Mucosa of descending colon (tissue), 3 donors: ENCODE measurements at regions not wholly inside any gene's neighbourhood (a gene's known extent, or its start where the extent isn't known, plus 50 kb on each side); places are given as distances from the start of the nearest gene placed in this dataset.
A peak's percentile ranks its signal among the peaks of the same experiment; 100 is the strongest.

Experiments
- ATAC-seq: fragments of 200-7000 bp; cut with Tn5 transposase; one replicate; pipeline ENCODE4 v1.9.1; 2020; ENCODE audit warnings: mild to moderate bottlenecking, moderate library complexity
- DNase-seq, 3 donors: peaks; one replicate each; pipeline ENCODE4 v3.0.0-alpha.2; 2020
- H3K36me3 ChIP-seq: fragments of 200-600 bp; one replicate; pipeline ENCODE4 v1.8.0; 2021; ENCODE audit warnings: low read depth, mild to moderate bottlenecking
- H3K4me1 ChIP-seq: fragments of 200-600 bp; one replicate; pipeline ENCODE4 v1.8.0; 2021; ENCODE audit warnings: low read depth, mild to moderate bottlenecking
- H3K4me3 ChIP-seq: fragments of 200-600 bp; one replicate; pipeline ENCODE4 v1.8.0; 2021; ENCODE audit warnings: mild to moderate bottlenecking
- H3K9me3 ChIP-seq: fragments of 200-600 bp; one replicate; pipeline ENCODE4 v1.8.0; 2021; ENCODE audit warnings: mild to moderate bottlenecking
- intact Hi-C, 2 donors: fragments of 100-400 bp; cut with DNase I in 1 of 2; cut with micrococcal nuclease in 1 of 2; formaldehyde crosslinking; loops; one replicate each; pipeline versions ENCODE4 v1.11.0 to v1.11.1; 2022; cut with DNase I, micrococcal nuclease
- TF ChIP-seq, protein P1 (sequence below): fragments of 200-600 bp; IDR thresholded peaks from one replicate; pipeline ENCODE4 v1.8.0; 2022; ENCODE audit warnings: antibody characterized with exemption, mild to moderate bottlenecking
- donor health status: DM: no; HTN: no; CAD: no; lungs with moderate emphysema.
- donor health status: DM: no; HTN: no; CAD: no.
- donor health status: DM: no; HTN: yes; CAD: no.

DNA sequence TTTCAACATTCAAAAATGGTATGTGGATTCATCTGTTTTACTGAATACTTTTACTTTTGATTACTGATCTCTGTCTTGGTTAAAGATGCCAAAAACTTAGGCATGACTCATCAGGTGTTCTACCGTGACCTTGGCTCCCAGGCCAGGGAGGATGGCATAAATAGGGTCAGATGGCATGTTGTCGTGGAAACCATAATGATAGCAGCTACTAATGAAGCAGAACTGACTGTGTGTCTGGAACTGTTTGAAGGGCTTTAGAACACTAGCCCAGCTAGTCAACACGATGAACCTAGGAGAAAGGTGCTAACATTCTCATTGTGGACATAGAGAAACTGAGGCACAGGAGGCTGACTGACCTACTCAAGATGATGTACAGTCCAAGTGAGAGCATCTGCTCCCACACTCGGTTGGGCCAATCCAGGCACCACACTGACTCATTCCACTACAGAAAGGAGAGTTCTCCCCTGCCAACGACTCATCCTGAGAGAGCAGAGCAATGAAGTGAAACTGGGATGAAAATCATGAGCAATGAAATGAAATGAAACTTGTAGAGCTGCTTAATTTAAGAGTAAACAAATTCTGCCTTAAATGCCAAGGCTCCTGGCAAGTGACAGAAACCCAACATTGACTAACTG is 116.0 kb downstream of the TENT4A start:
- TF ChIP-seq, protein P1, sequence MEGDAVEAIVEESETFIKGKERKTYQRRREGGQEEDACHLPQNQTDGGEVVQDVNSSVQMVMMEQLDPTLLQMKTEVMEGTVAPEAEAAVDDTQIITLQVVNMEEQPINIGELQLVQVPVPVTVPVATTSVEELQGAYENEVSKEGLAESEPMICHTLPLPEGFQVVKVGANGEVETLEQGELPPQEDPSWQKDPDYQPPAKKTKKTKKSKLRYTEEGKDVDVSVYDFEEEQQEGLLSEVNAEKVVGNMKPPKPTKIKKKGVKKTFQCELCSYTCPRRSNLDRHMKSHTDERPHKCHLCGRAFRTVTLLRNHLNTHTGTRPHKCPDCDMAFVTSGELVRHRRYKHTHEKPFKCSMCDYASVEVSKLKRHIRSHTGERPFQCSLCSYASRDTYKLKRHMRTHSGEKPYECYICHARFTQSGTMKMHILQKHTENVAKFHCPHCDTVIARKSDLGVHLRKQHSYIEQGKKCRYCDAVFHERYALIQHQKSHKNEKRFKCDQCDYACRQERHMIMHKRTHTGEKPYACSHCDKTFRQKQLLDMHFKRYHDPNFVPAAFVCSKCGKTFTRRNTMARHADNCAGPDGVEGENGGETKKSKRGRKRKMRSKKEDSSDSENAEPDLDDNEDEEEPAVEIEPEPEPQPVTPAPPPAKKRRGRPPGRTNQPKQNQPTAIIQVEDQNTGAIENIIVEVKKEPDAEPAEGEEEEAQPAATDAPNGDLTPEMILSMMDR = no peak
- ATAC-seq (no peak), DNase-seq (no peak)
- Histone ChIP-seq H3K4me3 (no peak overlapping the region), H3K36me3 (no peaks in the 10 kb centered on the region), H3K4me1 (peaks cover 7% of the 10 kb centered on the region), H3K9me3 (no peaks in the 10 kb centered on the region)
- intact Hi-C loops = no loop called here

DNA sequence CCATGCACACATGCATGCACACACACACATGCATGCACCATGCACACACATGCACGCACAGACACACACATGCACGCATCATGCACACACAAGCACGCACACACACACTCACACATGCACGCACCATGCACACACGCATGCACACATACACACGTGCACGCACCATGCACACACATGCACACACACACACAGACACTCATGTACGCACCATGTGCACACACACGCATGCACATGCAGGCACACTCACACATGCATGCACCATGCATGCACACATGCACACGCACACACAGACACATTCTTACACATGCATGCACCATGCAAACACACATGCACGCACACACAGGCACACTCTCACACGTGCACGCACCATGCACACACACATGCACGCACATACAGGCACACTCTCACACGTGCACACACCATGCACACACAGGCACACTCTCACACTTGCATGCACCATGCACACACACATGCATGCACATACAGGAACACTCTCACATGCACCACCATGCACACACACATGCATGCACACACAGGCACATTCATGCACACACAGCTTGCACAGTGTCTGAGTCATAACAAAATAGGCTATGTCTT is 117.5 kb downstream of the TENT4A start:
- TF ChIP-seq, protein P1 = no peak
- H3K4me1 ChIP-seq = peaks cover 7% of the 10 kb centered on the region
- no peak for DNase-seq
- no peaks in the 10 kb centered on the region for H3K36me3 ChIP-seq
- intact Hi-C loops = no loop called here
- H3K9me3 ChIP-seq = no peaks in the 10 kb centered on the region
- ATAC-seq = peak; percentile 14
- H3K4me3 ChIP-seq = no peak overlapping the region

DNA sequence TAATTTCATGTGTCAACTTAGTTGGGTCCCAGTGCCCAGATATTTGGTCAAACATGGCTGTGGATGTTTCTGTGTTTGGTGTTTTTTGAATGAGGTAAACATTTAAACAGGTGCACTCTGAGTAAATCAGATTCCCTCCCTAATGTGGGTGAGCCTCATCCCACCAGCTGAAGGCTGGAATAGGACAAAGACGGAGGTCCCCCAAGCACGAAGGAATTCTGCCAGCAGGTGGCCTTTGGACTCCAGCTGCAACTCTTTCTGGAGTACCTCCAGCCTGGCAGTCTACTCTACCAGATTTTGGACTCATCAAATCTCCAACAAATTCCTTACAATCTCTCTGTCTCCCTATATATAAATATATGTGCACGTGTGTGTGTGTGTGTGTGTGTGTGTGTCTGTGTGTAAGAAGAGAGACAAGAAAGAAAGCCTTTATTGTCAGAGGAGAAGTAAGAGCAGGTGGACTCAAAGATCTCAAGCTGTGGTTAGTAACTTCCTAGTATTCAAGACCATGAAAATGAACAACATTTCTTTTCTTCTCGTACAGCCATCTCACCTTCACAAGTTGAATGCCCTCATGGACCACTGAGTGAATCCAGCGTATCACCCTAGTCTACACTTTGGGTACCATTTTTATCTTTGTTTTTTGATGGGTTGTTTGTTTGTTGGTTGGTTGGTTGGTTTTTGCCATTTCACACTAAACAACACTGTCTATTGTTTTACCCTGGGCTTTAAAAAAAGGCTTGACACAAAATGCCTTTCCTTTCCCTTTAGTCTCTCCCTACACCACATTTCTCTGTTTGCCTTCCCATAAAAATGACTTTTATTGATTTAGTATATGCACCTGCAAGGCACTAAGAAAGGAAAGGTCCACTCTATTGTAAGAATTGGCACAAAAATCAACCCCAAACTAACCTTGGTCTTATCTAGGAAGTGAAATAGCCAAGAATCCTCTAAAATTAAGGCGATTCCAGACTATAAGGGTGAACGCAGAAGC is 118.7 kb downstream of the TENT4A start:
- DNase-seq (no peak), ATAC-seq (peak; percentile 60)
- TF ChIP-seq, protein P1 = no peak
- Histone ChIP-seq H3K4me3 (no peak overlapping the region), H3K36me3 (no peaks in the 10 kb centered on the region), H3K9me3 (no peaks in the 10 kb centered on the region), H3K4me1 (peaks cover 7% of the 10 kb centered on the region)
- intact Hi-C loops = no loop called here

DNA sequence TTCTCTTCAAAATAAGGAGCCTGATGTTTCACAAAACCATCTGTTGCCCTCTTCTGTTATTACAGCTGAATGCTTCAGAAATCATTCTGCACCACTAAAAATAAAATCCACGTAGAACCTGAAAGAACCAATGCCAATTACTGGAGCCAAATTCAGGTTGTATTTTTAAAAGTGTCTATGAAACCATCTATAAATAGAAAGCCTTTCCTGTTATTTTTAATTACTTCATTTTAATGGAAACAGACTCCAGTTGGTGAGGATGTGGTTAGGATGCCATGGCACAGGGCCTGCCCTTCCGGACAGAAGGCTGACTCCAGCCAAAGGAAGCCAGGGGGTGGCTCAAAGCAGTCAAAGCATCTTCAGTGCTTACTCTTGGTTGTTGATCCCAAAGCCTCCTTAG is 119.8 kb downstream of the TENT4A start:
- intact Hi-C loops = no loop called here
- no peak overlapping the region for H3K4me3 ChIP-seq
- ATAC-seq = no peak
- TF ChIP-seq, protein P1 = no peak
- peaks cover 7% of the 10 kb centered on the region for H3K4me1 ChIP-seq
- no peak for DNase-seq
- no peaks in the 10 kb centered on the region for H3K9me3 ChIP-seq
- H3K36me3 ChIP-seq = no peaks in the 10 kb centered on the region

DNA sequence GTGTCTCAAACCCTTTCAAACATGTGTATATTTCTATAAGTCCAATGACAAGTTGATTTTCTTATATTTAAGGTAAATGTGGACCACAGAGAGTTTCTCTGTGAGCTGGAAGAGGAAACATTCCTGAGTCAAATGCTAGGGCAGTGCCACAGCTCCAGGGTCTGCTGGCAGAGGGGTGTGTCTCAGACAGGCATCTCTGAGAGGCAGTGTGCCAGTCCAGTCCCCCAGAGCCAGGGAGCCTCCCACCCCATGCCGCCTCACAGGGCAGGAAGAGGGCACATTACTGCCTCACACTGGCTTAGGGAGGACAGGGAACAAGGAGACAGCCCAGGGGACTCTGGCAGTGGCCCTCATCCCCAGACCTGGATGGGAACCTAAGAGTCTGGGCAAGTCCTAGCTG is 120.2 kb downstream of the TENT4A start:
- intact Hi-C loops = no loop called here
- H3K4me1 ChIP-seq = peaks cover 7% of the 10 kb centered on the region
- ATAC-seq (no peak), DNase-seq (no peak)
- no peak overlapping the region for H3K4me3 ChIP-seq
- no peaks in the 10 kb centered on the region for H3K9me3 ChIP-seq
- no peaks in the 10 kb centered on the region for H3K36me3 ChIP-seq
- TF ChIP-seq, protein P1 = no peak
